CD1c-positive myeloid dendritic cell (primary cell): ENCODE measurements at regions not wholly inside any gene's neighbourhood (a gene's known extent, or its start where the extent isn't known, plus 50 kb on each side); places are given as distances from the start of the nearest gene placed in this dataset.

Experiments used
- DNase-seq: peaks from one replicate; pipeline ENCODE4 v3.0.0-alpha.2; 2016; ENCODE audit errors: extremely low spot score

- no peak for DNase-seq
These were observed 556.1 kb downstream of the TYW1 start for GRCh38 chr7:67552738-67553137.

DNA sequence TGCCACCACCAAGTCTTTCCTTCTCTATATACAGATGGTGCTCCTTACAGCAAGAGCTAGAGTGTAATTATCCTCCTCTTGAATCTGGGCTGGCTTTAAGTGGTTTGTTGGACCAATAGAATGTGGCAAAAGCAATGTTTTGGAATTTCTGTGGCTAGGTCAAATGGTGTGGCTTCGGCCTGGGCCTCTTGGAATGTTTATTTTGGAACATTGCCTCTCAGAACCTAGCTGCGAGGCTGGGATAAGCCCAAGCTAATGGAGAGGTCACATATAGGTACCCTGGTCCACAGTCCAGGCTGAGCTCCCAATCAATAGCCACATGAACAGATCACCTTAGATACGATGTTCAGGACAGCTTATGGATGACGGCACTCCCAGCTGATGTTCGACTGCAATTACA, 556.7 kb downstream of the TYW1 start:
- no peak for DNase-seq

DNA sequence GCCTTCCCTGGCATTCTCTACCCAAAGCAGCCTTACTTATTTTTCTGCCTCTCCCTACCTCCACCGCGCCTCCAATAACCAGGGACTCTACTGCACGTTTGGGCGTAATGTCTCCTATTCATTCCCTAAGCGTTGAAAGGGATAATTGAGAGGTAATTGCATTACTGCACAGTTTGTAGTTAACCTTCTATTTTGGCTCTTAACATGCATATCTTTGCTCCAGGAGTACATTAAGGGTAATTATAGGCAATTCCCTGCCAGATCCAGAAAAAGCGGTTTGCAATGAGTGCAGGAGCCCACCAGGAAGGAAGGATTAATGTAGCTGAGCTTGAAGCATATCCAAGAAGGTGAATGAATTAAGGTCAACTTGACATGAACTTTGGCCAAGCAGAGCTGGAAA, 558.4 kb downstream of the TYW1 start:
- DNase-seq, result no peak

DNA sequence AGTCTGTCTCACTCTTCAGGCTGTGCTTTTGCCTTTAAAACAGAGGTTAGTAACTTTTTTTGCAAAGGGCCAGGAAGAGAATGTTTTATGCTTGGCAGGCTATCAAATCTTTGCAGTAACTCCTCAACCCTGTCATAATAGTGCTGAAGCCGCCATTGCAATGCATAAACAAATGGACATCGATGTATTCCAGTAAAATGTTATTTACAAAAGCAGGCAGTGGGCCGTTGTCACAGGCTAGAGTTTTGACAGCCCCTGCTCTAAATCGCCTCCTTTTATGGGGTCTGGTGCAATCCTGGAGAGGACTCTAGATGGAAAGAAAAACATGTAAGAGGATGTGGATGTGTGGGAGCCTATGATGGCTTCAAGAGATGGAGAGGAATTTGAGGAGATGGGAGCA, 568.3 kb downstream of the TYW1 start:
- DNase-seq, result no peak

DNA sequence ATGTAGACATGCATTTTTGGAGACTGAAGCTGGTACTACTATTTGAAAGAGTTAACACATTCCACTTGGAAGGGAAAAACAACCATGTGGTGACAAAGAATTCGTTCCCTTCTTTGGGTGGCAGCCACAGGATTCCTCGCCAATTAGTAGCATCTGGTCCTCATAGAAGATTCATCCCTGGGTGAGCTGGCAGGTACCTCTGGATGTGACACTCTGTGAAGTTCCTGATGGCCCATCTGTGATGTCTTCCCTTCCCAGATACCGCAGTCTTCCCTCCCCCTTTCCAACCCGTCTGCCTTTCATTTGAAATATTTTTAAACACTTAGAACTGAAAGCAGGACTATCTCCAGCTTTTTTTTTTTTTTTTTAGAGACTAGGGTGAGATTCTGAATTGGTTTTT, 569.5 kb downstream of the TYW1 start:
- DNase-seq, result no peak

GRCh38 chr7:67571026-67571545, 574.5 kb downstream of the TYW1 start:
- no peak for DNase-seq

DNA sequence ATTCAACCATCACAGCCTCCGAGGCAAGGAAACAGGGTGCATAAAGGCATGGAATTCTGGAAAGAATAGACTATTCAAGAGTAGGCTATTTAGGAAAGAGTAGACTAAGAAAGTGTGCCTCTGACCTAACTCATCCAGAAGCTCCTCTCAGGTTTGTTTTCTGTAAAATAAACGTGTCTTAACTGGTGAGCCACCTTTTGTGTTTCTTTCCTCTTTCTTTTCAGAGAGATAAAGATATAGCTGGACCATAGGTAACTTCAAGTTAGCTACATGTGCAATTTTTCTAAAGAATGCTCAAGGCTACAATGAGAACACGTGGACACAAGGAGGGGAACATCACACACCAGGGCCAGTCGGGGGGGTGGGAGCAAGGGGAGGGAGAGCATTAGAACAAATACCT, 577.0 kb downstream of the TYW1 start:
- DNase-seq, result no peak

DNA sequence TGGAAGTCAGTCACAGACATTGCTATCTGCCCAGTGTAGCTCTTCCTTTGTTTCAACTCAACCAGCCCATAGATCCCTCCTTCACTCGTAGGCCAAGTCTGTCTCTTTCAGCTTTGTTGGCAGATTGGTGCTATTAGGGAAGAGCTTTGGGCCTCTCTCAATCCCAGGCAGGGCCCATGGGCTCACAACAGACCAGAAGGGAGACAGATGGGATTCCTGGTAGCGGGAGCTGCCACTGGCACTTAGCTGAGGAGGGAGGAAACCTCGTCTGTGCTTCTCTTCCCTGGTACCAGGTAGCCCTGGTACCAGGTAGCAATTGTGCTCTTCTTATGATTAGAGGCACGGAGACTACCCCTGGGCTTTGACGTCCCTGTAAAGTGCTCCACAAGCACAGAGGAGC, 592.0 kb downstream of the TYW1 start:
- DNase-seq, result no peak

DNA sequence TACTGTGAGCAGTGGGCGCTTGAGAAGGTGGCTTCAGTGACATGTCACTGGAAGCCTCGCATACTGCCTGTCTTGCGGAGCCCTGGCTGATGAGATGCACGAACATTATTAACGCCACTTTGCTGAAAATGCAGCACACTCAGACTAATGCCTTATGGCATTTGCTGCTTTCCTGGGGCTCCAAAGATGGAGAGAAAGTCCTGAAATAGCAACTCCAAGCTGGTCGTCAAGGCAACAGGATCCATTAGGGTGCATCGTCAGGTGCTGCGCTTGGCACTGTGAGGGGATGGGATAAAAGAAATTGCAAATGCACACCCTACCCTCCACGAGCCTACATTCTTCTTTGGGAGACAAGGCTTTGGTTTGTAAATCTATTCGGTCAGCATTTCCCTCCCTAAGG, 592.5 kb downstream of the TYW1 start:
- DNase-seq, result no peak

DNA sequence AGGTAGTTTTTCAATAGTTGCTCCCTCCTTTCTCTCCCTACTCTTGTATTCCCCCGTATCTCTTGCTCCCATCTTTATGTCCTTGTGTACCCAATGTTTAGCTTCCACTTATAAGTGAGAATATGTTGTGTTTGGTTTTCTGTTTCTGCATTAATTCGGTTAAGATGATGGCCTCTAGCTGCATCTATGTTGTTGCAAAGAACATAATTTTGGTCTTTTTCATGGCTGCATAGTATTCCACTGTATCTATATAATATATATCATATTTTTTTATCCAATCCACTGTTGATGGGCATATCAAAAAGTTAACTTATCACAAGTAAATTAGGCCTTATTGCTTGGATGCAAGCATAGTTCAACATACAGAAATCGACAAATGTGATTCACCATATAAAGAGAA, 594.0 kb downstream of the TYW1 start:
- no peak for DNase-seq

- DNase-seq, result no peak
These were observed 597.2 kb downstream of the TYW1 start for GRCh38 chr7:67593794-67594193.

- DNase-seq, result no peak
These were observed 599.0 kb downstream of the TYW1 start for GRCh38 chr7:67595431-67596180.

DNA sequence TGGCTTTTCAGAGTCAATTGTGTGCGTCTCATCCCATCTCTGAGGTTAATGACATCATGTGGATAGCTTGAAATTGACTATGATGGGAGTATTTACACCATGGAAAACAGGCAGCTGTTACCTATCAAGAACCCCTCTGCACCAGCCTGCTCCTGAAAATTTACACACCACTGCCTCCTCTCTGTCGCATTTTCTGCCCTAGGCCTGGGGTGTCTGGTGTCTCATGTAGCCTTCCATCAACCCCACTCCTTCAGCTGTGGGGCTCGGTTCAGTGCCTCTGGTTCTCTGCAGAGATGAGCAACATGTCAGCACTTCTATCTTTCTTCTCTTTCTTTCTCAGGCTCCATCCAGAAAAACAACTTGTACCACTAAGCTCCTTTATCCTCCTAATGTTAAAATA, 600.5 kb downstream of the TYW1 start:
- DNase-seq, result no peak

GRCh38 chr7:67598469-67598868, 601.8 kb downstream of the TYW1 start:
- no peak for DNase-seq

DNA sequence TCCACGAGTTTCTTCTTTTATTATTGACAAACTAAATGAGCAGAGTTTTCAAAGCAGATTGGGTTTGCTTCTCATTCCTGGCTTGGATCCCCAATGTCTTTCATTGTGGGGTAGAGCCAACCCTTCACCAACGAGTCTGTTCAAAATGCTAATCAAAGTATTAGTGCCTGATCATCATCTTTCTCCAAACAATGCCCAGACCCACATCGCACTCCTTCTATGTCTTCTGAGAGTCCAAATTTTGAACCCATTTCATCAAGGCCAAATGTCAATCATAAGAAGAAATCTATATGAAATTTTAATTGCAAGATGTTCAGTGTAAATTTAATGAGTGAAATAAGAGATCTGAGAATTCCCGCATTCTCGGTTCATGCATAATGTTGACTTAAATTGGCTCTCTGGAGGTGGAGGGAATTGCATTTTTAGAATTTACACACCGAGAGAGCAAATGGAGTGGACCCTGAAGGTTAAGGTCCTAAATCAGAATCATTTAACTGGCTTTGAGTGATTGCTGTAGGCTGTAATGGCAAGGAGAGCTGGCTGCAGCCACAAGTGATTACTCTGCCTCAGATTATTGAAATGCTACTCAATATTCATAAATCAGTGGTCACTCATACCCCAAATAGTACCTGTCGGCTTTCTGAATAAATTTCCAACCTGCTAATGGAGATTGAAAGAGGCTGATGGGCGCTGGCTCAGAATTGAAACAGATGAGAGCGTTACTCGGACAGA, 602.9 kb downstream of the TYW1 start:
- no peak for DNase-seq

DNA sequence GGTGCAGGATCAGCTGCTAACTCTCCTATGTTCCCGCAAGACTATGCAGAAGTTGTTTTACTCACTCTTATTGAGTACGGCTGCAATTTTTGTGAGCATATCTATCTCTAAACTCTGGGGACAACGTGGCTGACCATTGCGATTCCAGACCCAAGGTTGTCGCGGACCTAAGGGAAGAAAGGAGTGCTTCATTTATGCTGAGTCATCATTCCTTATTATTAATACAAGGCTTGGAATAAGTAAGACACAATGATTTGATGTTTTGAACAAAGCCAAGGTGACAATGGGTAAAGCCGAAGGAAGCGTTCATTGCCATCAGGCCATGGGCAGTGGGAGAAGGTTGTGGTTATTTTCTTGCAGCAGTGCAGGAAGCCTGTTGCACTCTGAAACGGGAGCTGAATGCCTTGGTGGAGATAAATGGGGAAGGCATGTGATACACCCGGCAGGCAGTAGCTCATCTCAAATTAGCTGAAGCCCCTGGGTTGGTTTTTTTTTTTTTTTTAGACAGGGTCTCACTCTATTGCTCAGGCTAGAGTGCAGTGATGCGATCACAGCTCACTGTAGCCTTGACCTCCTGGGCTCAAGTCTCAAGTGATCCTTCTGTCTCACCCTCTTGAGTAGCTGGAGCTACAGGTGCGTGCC, 605.7 kb downstream of the TYW1 start:
- DNase-seq, result no peak

DNA sequence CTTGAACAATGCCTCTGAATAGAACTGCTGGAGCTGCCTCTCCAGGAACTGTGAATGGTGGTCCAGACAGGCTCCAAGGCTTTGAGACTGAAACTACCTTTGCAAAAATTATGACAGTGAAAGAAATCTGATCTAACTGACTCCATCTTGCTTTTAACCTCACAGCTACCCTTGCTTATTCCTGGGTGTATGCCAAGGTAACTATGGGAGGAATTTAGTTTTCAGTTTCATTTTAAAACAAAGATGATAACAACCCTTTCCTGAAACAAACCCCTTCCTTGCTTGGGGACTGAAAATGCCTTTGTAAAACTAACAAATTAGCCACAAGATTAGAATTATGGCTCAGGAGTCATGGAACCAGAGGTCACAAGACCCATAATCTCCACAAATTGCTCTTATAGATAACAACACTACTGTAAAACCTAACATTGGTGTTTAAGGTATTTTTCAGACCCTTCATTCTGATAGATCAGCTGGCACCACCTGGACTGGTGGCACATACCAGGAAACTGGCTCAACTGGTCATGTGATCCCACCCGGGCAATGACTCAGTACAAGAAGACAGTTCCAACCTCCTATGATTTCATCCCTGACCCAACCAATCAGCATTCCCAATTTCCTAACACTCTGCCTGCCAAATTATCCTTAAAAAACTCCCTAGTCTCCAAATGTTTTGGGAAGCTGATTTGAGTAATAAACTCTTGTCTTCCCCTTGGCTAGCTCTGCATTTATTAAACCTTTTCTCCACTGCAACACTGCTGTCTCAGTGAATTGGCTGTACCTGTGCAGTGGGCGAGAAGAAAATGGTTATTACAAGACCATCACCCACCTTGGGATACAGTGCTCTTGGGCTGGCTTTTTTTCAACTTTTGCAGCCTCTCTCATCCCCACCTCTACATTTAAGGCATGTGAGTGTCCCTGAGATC, 608.1 kb downstream of the TYW1 start:
- DNase-seq, result no peak

GRCh38 chr7:67608806-67609205, 612.2 kb downstream of the TYW1 start:
- no peak for DNase-seq

- no peak for DNase-seq
These were observed 614.3 kb downstream of the TYW1 start for GRCh38 chr7:67610897-67611296.

GRCh38 chr7:67614843-67615242, 618.2 kb downstream of the TYW1 start:
- no peak for DNase-seq

- no peak for DNase-seq
These were observed 619.9 kb downstream of the TYW1 start for GRCh38 chr7:67616517-67616916.
